HG03520 (cell line): ENCODE measurements at regions not wholly inside any gene's neighbourhood (a gene's known extent, or its start where the extent isn't known, plus 50 kb on each side); places are given as distances from the start of the nearest gene placed in this dataset.

ENCODE experiments used
- ATAC-seq: cut with Tn5 transposase; IDR thresholded peaks from one replicate; pipeline ENCODE4 v1.9.1; 2021; ENCODE audit warnings: mild to moderate bottlenecking, moderate library complexity; ENCODE audit not compliant: unreplicated experiment

- no peak for ATAC-seq
Measured at GRCh38 chr4:159723341-159724048, 620.6 kb downstream of the RAPGEF2 start.

- no peak for ATAC-seq
Measured at GRCh38 chr4:159725571-159725970, 622.7 kb downstream of the RAPGEF2 start.

- ATAC-seq: no peak
Measured at GRCh38 chr4:159735281-159736207, 632.7 kb downstream of the RAPGEF2 start.

- ATAC-seq: no peak
Measured at GRCh38 chr4:159736411-159736810, 633.5 kb downstream of the RAPGEF2 start.

- no peak for ATAC-seq
Measured at GRCh38 chr4:159743971-159744370, 641.1 kb downstream of the RAPGEF2 start.

GRCh38 chr4:159747983-159748382 lies 645.1 kb downstream of the RAPGEF2 start:
- ATAC-seq: no peak

GRCh38 chr4:159748834-159749444 lies 646.1 kb downstream of the RAPGEF2 start:
- no peak for ATAC-seq

- ATAC-seq: no peak
Measured at GRCh38 chr4:159757499-159757898, 654.6 kb downstream of the RAPGEF2 start.

GRCh38 chr4:159758061-159758460 lies 655.2 kb downstream of the RAPGEF2 start:
- ATAC-seq: no peak

GRCh38 chr4:159762672-159763071 lies 659.8 kb downstream of the RAPGEF2 start:
- no peak for ATAC-seq

- ATAC-seq: peak; percentile 85
Measured at GRCh38 chr4:159764343-159764952, 661.6 kb downstream of the RAPGEF2 start.

- no peak for ATAC-seq
Measured at GRCh38 chr4:159765382-159765781, 662.5 kb downstream of the RAPGEF2 start.

- ATAC-seq: no peak
Measured at GRCh38 chr4:159766241-159766640, 663.4 kb downstream of the RAPGEF2 start.

- ATAC-seq: no peak
Measured at GRCh38 chr4:159767406-159767805, 664.5 kb downstream of the RAPGEF2 start.

- ATAC-seq: no peak
Measured at GRCh38 chr4:159768016-159768415, 665.1 kb downstream of the RAPGEF2 start.

GRCh38 chr4:159770401-159770800 lies 667.5 kb downstream of the RAPGEF2 start:
- no peak for ATAC-seq

GRCh38 chr4:159770969-159771368 lies 668.1 kb downstream of the RAPGEF2 start:
- no peak for ATAC-seq

- ATAC-seq: no peak
Measured at GRCh38 chr4:159776961-159777360, 674.1 kb downstream of the RAPGEF2 start.

GRCh38 chr4:159777689-159778088 lies 674.8 kb downstream of the RAPGEF2 start:
- no peak for ATAC-seq

- no peak for ATAC-seq
Measured at GRCh38 chr4:159778298-159778697, 675.4 kb downstream of the RAPGEF2 start.

GRCh38 chr4:159779716-159780115 lies 676.8 kb downstream of the RAPGEF2 start:
- ATAC-seq: no peak
